Fibroblast of lung (primary cell): ENCODE measurements at regions not wholly inside any gene's neighbourhood (a gene's known extent, or its start where the extent isn't known, plus 50 kb on each side); places are given as distances from the start of the nearest gene placed in this dataset.

Experiments
- DNase-seq, 2 donors: peaks; one replicate each; pipeline versions ENCODE4 v3.0.0 to v3.0.0-alpha.2; 2010; ENCODE audit warnings: low read depth in 2 of 2
- H2AFZ ChIP-seq: 2 replicates; pipeline ENCODE4 v1.5.1; 2012; ENCODE audit warnings: low read length, control low read depth, inconsistent platforms
- H3K27ac ChIP-seq: 2 replicates; pipeline ENCODE4 v1.5.1; 2011; ENCODE audit warnings: low read length, control low read depth; ENCODE audit not compliant: insufficient read depth
- H3K27me3 ChIP-seq: 2 replicates; pipeline ENCODE4 v1.5.1; 2011; ENCODE audit warnings: mild to moderate bottlenecking, low read length; ENCODE audit not compliant: control insufficient read depth, insufficient read depth
- H3K36me3 ChIP-seq: 2 replicates; pipeline ENCODE4 v1.5.1; 2011; ENCODE audit warnings: low read length; ENCODE audit not compliant: control insufficient read depth, insufficient read depth
- H3K4me1 ChIP-seq: 2 replicates; pipeline ENCODE4 v1.5.1; 2011; ENCODE audit warnings: low read length; ENCODE audit not compliant: control insufficient read depth, insufficient read depth; ENCODE audit errors: extremely low read depth
- H3K4me2 ChIP-seq: 2 replicates; pipeline ENCODE4 v1.5.1; 2011; ENCODE audit warnings: low read length, control low read depth; ENCODE audit not compliant: insufficient read depth; ENCODE audit errors: extremely low read depth
- H3K4me3 ChIP-seq, 4 experiments: fragments of 200-600 bp in 1 of 4; sonication (generic) in 1 of 4; replicated peaks in 1 of 4; 2 replicates each; pipeline ENCODE4 v1.5.1; 2011 to 2016; ENCODE audit warnings: low read length in 4 of 4, low read depth in 3 of 4, mild to moderate bottlenecking in 3 of 4, control low read depth in 2 of 4, inconsistent platforms in 1 of 4, mixed read lengths in 1 of 4; ENCODE audit not compliant: insufficient read depth in 1 of 4; ENCODE audit errors: control extremely low read depth in 1 of 4
- H3K79me2 ChIP-seq: 2 replicates; pipeline ENCODE4 v1.5.1; 2012; ENCODE audit warnings: mild to moderate bottlenecking, low read length, inconsistent platforms; ENCODE audit not compliant: control insufficient read depth, insufficient read depth
- H3K9ac ChIP-seq: 2 replicates; pipeline ENCODE4 v1.5.1; 2011; ENCODE audit warnings: mild to moderate bottlenecking, low read length, control low read depth; ENCODE audit not compliant: insufficient read depth
- H3K9me3 ChIP-seq: 2 replicates; pipeline ENCODE4 v1.5.1; 2012; ENCODE audit warnings: low read depth, low read length; ENCODE audit not compliant: control insufficient read depth, insufficient read depth
- H4K20me1 ChIP-seq: 2 replicates; pipeline ENCODE4 v1.5.1; 2011; ENCODE audit warnings: low read length; ENCODE audit not compliant: control insufficient read depth, insufficient read depth; ENCODE audit errors: extremely low read depth
- CTCF ChIP-seq, 2 donors: IDR thresholded peaks in 1 of 2; conservative IDR thresholded peaks in 1 of 2; 1 replicate in 1 of 2; 2 replicates in 1 of 2; pipeline ENCODE4 v1.5.1; 2011 to 2012; ENCODE audit warnings: low read length in 2 of 2, control low read depth in 1 of 2, inconsistent platforms in 1 of 2, low read depth in 1 of 2, mild to moderate bottlenecking in 1 of 2
- EZH2 ChIP-seq: IDR thresholded peaks from 2 replicates; pipeline ENCODE4 v1.5.1; 2012; ENCODE audit warnings: low read length, control low read depth, mild to moderate bottlenecking; ENCODE audit errors: missing control alignments

DNA sequence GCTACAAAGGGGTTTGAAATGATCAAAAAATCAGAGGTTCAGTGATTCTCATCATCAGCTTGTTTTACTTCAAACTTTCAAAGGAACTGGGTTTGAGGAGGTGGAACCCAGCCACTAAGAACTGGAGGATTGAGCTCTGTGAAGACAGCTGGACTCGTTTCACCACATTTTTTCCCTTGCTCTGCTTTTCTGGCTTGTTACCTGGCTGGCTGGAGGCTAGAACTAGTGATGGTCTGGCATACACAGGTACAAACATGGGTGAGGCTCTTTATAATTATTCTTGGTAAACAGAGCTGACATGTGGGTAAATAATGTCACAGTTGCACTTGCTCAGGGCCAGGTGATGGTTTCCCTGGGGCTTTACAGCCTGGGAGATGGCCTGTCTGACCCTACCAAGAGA, 352.5 kb downstream of the FGFR2 start:
- no peak overlapping the region for H2AFZ ChIP-seq
- no peaks in the 10 kb centered on the region for H3K9me3 ChIP-seq
- no peaks in the 10 kb centered on the region for H3K36me3 ChIP-seq
- no peaks in the 10 kb centered on the region for H4K20me1 ChIP-seq
- no peaks in the 10 kb centered on the region for H3K27me3 ChIP-seq
- no peak overlapping the region for H3K27ac ChIP-seq
- no peak overlapping the region for H3K9ac ChIP-seq
- H3K79me2 ChIP-seq, result no peaks in the 10 kb centered on the region
- no peak for DNase-seq
- H3K4me1 ChIP-seq, result no peaks in the 10 kb centered on the region
- H3K4me3 ChIP-seq, result no peak overlapping the region
- TF ChIP-seq EZH2 (no peak), CTCF (conservative IDR thresholded peaks at IDR 0.05 in 1 of 2, IDR thresholded peaks at IDR 0.05 in 1 of 2; ENCODE audit: low read depth in 1 of 2, low read length in 2 of 2) (no peak)
- no peak overlapping the region for H3K4me2 ChIP-seq

GRCh38 chr10:121248266-121248665, 350.0 kb downstream of the FGFR2 start:
- Histone ChIP-seq H3K27me3 (no peaks in the 10 kb centered on the region), H3K27ac (no peak overlapping the region), H3K79me2 (no peaks in the 10 kb centered on the region), H3K4me1 (no peaks in the 10 kb centered on the region), H3K4me3 (no peak overlapping the region), H3K9me3 (no peaks in the 10 kb centered on the region), H3K4me2 (no peak overlapping the region), H2AFZ (no peak overlapping the region), H3K9ac (no peak overlapping the region), H3K36me3 (no peaks in the 10 kb centered on the region), H4K20me1 (no peaks in the 10 kb centered on the region)
- TF ChIP-seq CTCF (conservative IDR thresholded peaks at IDR 0.05 in 1 of 2, IDR thresholded peaks at IDR 0.05 in 1 of 2; ENCODE audit: low read depth in 1 of 2, low read length in 2 of 2) (no peak), EZH2 (no peak)
- DNase-seq, result no peak

- no peaks in the 10 kb centered on the region for H3K36me3 ChIP-seq
- no peak overlapping the region for H3K27ac ChIP-seq
- no peaks in the 10 kb centered on the region for H4K20me1 ChIP-seq
- H3K4me2 ChIP-seq, result no peak overlapping the region
- H2AFZ ChIP-seq, result no peak overlapping the region
- no peaks in the 10 kb centered on the region for H3K9me3 ChIP-seq
- H3K4me1 ChIP-seq, result no peaks in the 10 kb centered on the region
- no peak overlapping the region for H3K9ac ChIP-seq
- H3K27me3 ChIP-seq, result no peaks in the 10 kb centered on the region
- no peak for TF ChIP-seq EZH2
- TF ChIP-seq CTCF (conservative IDR thresholded peaks at IDR 0.05 in 1 of 2, IDR thresholded peaks at IDR 0.05 in 1 of 2; ENCODE audit: low read depth in 1 of 2, low read length in 2 of 2), result no peak
- H3K4me3 ChIP-seq, result no peak overlapping the region
- no peak for DNase-seq
- no peaks in the 10 kb centered on the region for H3K79me2 ChIP-seq
Observed at GRCh38 chr10:121250995-121251764, 347.1 kb downstream of the FGFR2 start.
